Colonic mucosa (tissue), 4 donors: ENCODE measurements at regions not wholly inside any gene's neighbourhood (a gene's known extent, or its start where the extent isn't known, plus 50 kb on each side); places are given as distances from the start of the nearest gene placed in this dataset.

Source experiments
- DNase-seq: peaks from one replicate; pipeline ENCODE4 v3.0.0-alpha.2; 2020
- H3K27ac ChIP-seq: fragments of 200-600 bp; one replicate; pipeline ENCODE4 v1.8.0; 2021
- H3K27me3 ChIP-seq: fragments of 200-600 bp; one replicate; pipeline ENCODE4 v1.8.0; 2021
- H3K36me3 ChIP-seq: fragments of 200-600 bp; one replicate; pipeline ENCODE4 v1.8.0; 2021
- H3K4me1 ChIP-seq: fragments of 200-600 bp; one replicate; pipeline ENCODE4 v1.8.0; 2021; ENCODE audit warnings: mild to moderate bottlenecking
- H3K4me3 ChIP-seq: fragments of 200-600 bp; one replicate; pipeline ENCODE4 v1.8.0; 2021
- H3K9ac ChIP-seq, 2 donors: one replicate each; pipeline ENCODE4 v1.7.0; 2013; ENCODE audit warnings: control low read depth in 2 of 2, low read depth in 2 of 2, low read length in 2 of 2
- H3K9me3 ChIP-seq: fragments of 200-600 bp; one replicate; pipeline ENCODE4 v1.8.0; 2021
- intact Hi-C: fragments of 100-400 bp; cut with DNase I; formaldehyde crosslinking; loops from one replicate; pipeline ENCODE4 v1.14.1; 2022
- TF ChIP-seq, protein P1 (sequence below): fragments of 200-600 bp; IDR thresholded peaks from one replicate; pipeline ENCODE4 v1.8.0; 2022; ENCODE audit warnings: antibody characterized with exemption, mild to moderate bottlenecking
- donor health status: healthy.
- donor health status: DM: no; HTN: no; CAD: no.
- donor health status: DM: no; HTN: no; CAD: no.

GRCh38 chr13:34675626-34676025 is 266.4 kb upstream of the NBEA start:
- H3K9me3 ChIP-seq: no peaks in the 10 kb centered on the region
- no peak overlapping the region for H3K27ac ChIP-seq
- H3K9ac ChIP-seq: no peak overlapping the region
- no peak for DNase-seq
- H3K4me3 ChIP-seq: no peak overlapping the region
- intact Hi-C loops: no loop called here
- no peaks in the 10 kb centered on the region for H3K27me3 ChIP-seq
- H3K36me3 ChIP-seq: no peaks in the 10 kb centered on the region
- no peaks in the 10 kb centered on the region for H3K4me1 ChIP-seq
- TF ChIP-seq, protein P1, sequence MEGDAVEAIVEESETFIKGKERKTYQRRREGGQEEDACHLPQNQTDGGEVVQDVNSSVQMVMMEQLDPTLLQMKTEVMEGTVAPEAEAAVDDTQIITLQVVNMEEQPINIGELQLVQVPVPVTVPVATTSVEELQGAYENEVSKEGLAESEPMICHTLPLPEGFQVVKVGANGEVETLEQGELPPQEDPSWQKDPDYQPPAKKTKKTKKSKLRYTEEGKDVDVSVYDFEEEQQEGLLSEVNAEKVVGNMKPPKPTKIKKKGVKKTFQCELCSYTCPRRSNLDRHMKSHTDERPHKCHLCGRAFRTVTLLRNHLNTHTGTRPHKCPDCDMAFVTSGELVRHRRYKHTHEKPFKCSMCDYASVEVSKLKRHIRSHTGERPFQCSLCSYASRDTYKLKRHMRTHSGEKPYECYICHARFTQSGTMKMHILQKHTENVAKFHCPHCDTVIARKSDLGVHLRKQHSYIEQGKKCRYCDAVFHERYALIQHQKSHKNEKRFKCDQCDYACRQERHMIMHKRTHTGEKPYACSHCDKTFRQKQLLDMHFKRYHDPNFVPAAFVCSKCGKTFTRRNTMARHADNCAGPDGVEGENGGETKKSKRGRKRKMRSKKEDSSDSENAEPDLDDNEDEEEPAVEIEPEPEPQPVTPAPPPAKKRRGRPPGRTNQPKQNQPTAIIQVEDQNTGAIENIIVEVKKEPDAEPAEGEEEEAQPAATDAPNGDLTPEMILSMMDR: no peak

DNA sequence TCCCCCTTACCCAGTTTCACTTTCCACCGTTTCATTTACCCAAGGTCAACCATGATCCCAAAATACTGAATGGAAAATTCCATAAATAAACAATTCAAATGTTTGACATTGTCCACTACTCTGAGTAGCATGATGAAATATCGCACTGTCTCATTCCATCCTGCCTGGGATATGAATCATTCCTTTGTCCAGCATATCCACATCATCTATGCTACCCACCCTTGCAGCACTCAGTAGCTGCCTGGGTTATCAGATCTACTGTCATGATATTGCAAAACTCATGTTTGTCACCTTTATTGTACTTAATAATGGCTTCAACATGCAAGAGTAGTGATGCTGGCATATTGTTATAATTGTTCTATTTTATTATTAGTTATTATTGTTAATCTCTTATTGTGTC is 263.9 kb upstream of the NBEA start:
- H3K36me3 ChIP-seq: no peaks in the 10 kb centered on the region
- DNase-seq: no peak
- no peaks in the 10 kb centered on the region for H3K9me3 ChIP-seq
- TF ChIP-seq, protein P1: no peak
- H3K27ac ChIP-seq: no peak overlapping the region
- H3K4me3 ChIP-seq: no peak overlapping the region
- intact Hi-C loops: no loop called here
- no peaks in the 10 kb centered on the region for H3K4me1 ChIP-seq
- no peak overlapping the region for H3K9ac ChIP-seq
- H3K27me3 ChIP-seq: no peaks in the 10 kb centered on the region

- no peaks in the 10 kb centered on the region for H3K9me3 ChIP-seq
- no peaks in the 10 kb centered on the region for H3K36me3 ChIP-seq
- intact Hi-C loops: no loop called here
- H3K27me3 ChIP-seq: no peaks in the 10 kb centered on the region
- TF ChIP-seq, protein P1: no peak
- no peak overlapping the region for H3K27ac ChIP-seq
- H3K4me3 ChIP-seq: no peak overlapping the region
- no peaks in the 10 kb centered on the region for H3K4me1 ChIP-seq
- H3K9ac ChIP-seq: no peak overlapping the region
- DNase-seq: no peak
Observed at GRCh38 chr13:34681405-34681955, 260.6 kb upstream of the NBEA start.

GRCh38 chr13:34695063-34695462 is 247.0 kb upstream of the NBEA start:
- intact Hi-C loops: no loop called here
- Histone ChIP-seq H3K27ac (no peak overlapping the region), H3K9me3 (no peaks in the 10 kb centered on the region), H3K4me1 (no peaks in the 10 kb centered on the region), H3K9ac (no peak overlapping the region), H3K27me3 (no peaks in the 10 kb centered on the region), H3K4me3 (no peak overlapping the region), H3K36me3 (no peaks in the 10 kb centered on the region)
- no peak for DNase-seq
- TF ChIP-seq, protein P1: no peak

DNA sequence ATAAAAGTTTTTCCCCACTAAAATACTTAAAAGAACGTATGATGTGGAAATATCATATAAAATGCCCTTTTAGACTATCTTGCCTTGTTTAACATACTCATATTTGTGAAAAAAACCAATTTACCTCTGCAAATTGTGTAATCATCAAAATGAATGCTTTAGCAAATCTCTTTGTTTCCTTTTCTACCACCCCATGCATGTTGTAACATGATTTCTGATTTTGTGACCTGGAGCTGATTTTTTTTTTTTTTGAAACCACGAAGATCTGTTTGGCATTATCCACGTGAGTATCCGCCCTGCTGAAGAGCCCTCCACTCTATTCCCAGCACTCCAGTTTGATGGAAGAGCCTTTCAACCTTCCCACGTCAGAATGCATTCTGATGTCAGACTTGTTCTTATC is 245.8 kb upstream of the NBEA start:
- H3K9me3 ChIP-seq: no peaks in the 10 kb centered on the region
- no peaks in the 10 kb centered on the region for H3K36me3 ChIP-seq
- no peak overlapping the region for H3K9ac ChIP-seq
- no peaks in the 10 kb centered on the region for H3K27me3 ChIP-seq
- H3K4me3 ChIP-seq: no peak overlapping the region
- no peak for DNase-seq
- TF ChIP-seq, protein P1: no peak
- H3K27ac ChIP-seq: no peak overlapping the region
- intact Hi-C loops: no loop called here
- H3K4me1 ChIP-seq: no peaks in the 10 kb centered on the region
